CD4-positive, alpha-beta T cell treated with Interferon alpha-2 for 1 hour (primary cell): ENCODE measurements at regions not wholly inside any gene's neighbourhood (a gene's known extent, or its start where the extent isn't known, plus 50 kb on each side); places are given as distances from the start of the nearest gene placed in this dataset.

Experiments used
- DNase-seq, 2 donors: peaks; one replicate each; pipeline ENCODE4 v3.0.0-alpha.2; 2020 to 2022

GRCh38 chr12:91836264-91836663 is 309.4 kb downstream of the BTG1 start:
- no peak for DNase-seq

GRCh38 chr12:91835693-91836092 is 310.0 kb downstream of the BTG1 start:
- DNase-seq, result no peak

GRCh38 chr12:91833780-91834359 is 311.8 kb downstream of the BTG1 start:
- no peak for DNase-seq

GRCh38 chr12:91825999-91826398 is 319.6 kb downstream of the BTG1 start:
- DNase-seq, result no peak

GRCh38 chr12:91824991-91825390 is 320.7 kb downstream of the BTG1 start:
- DNase-seq, result no peak

- no peak for DNase-seq
These were observed 326.6 kb downstream of the BTG1 start for GRCh38 chr12:91819132-91819447.

GRCh38 chr12:91818227-91819131 is 327.2 kb downstream of the BTG1 start:
- DNase-seq, result no peak

- DNase-seq, result no peak
These were observed 328.1 kb downstream of the BTG1 start for GRCh38 chr12:91817517-91817916.

GRCh38 chr12:91813701-91814100 is 331.9 kb downstream of the BTG1 start:
- DNase-seq, result no peak

GRCh38 chr12:91811481-91812287 is 334.0 kb downstream of the BTG1 start:
- peak; percentile 71 to 81 for DNase-seq

GRCh38 chr12:91810531-91811451 is 334.9 kb downstream of the BTG1 start:
- no peak for DNase-seq

- DNase-seq, result no peak
These were observed 335.6 kb downstream of the BTG1 start for GRCh38 chr12:91810077-91810476.

- DNase-seq, result no peak
These were observed 340.6 kb downstream of the BTG1 start for GRCh38 chr12:91805031-91805430.

GRCh38 chr12:91804533-91804932 is 341.1 kb downstream of the BTG1 start:
- DNase-seq, result no peak

GRCh38 chr12:91801048-91801447 is 344.6 kb downstream of the BTG1 start:
- no peak for DNase-seq

- no peak for DNase-seq
These were observed 352.0 kb downstream of the BTG1 start for GRCh38 chr12:91793676-91794075.

GRCh38 chr12:91792597-91792996 is 353.0 kb downstream of the BTG1 start:
- no peak for DNase-seq

- peak in 1 of 2 donors; percentile 10 for DNase-seq
These were observed 359.0 kb downstream of the BTG1 start for GRCh38 chr12:91786499-91787272.

- DNase-seq, result no peak
These were observed 359.8 kb downstream of the BTG1 start for GRCh38 chr12:91785655-91786498.

- no peak for DNase-seq
These were observed 364.5 kb downstream of the BTG1 start for GRCh38 chr12:91781114-91781513.

GRCh38 chr12:91778938-91779400 is 366.7 kb downstream of the BTG1 start:
- peak; percentile 34 to 66 for DNase-seq
